GM18511 (cell line): ENCODE measurements at regions not wholly inside any gene's neighbourhood (a gene's known extent, or its start where the extent isn't known, plus 50 kb on each side); places are given as distances from the start of the nearest gene placed in this dataset.

Source experiments
- ATAC-seq: cut with Tn5 transposase; IDR thresholded peaks from one replicate; pipeline ENCODE4 v1.9.1; 2021; ENCODE audit warnings: mild to moderate bottlenecking, moderate library complexity; ENCODE audit not compliant: unreplicated experiment

- no peak for ATAC-seq
Measured at GRCh38 chr9:82570226-82570625, 492.7 kb downstream of the RASEF start.

- no peak for ATAC-seq
Measured at GRCh38 chr9:82571540-82571939, 491.4 kb downstream of the RASEF start.

- no peak for ATAC-seq
Measured at GRCh38 chr9:82572146-82572545, 490.8 kb downstream of the RASEF start.

- no peak for ATAC-seq
Measured at GRCh38 chr9:82574911-82575310, 488.0 kb downstream of the RASEF start.

GRCh38 chr9:82580921-82581320 is 482.0 kb downstream of the RASEF start:
- ATAC-seq: no peak

- ATAC-seq: no peak
Measured at GRCh38 chr9:82581516-82581915, 481.4 kb downstream of the RASEF start.

GRCh38 chr9:82581935-82582334 is 481.0 kb downstream of the RASEF start:
- ATAC-seq: no peak

- ATAC-seq: no peak
Measured at GRCh38 chr9:82582693-82583092, 480.2 kb downstream of the RASEF start.

- ATAC-seq: no peak
Measured at GRCh38 chr9:82583524-82583923, 479.4 kb downstream of the RASEF start.

- ATAC-seq: no peak
Measured at GRCh38 chr9:82584349-82584863, 478.5 kb downstream of the RASEF start.

- no peak for ATAC-seq
Measured at GRCh38 chr9:82586918-82587356, 476.0 kb downstream of the RASEF start.

GRCh38 chr9:82588301-82589180 is 474.4 kb downstream of the RASEF start:
- ATAC-seq: no peak

- ATAC-seq: no peak
Measured at GRCh38 chr9:82590845-82591244, 472.1 kb downstream of the RASEF start.

GRCh38 chr9:82593501-82593900 is 469.4 kb downstream of the RASEF start:
- ATAC-seq: no peak

GRCh38 chr9:82597241-82598203 is 465.4 kb downstream of the RASEF start:
- no peak for ATAC-seq

- ATAC-seq: no peak
Measured at GRCh38 chr9:82598241-82599039, 464.5 kb downstream of the RASEF start.

- no peak for ATAC-seq
Measured at GRCh38 chr9:82599336-82599949, 463.5 kb downstream of the RASEF start.

- no peak for ATAC-seq
Measured at GRCh38 chr9:82600536-82601292, 462.2 kb downstream of the RASEF start.

- ATAC-seq: no peak
Measured at GRCh38 chr9:82601293-82601771, 461.6 kb downstream of the RASEF start.
